ENCODE measurements at regions not wholly inside any gene's neighbourhood (a gene's known extent, or its start where the extent isn't known, plus 50 kb on each side); places are given as distances from the start of the nearest gene placed in this dataset.

GRCh38 chrX:57752866-57753265 is 72.8 kb upstream of the NLRP2B start:
- 52% methylated on average over 2 of the region's 2 CpGs for WGBS (ENCODE audit: insufficient coverage)
- no peak for DNase-seq
- peaks cover 0 to 4% (median 0%) of the 10 kb centered on the region in 5 experiments for H3K9me3 ChIP-seq (ENCODE audit: control extremely low read depth in 1 of 5, control insufficient read depth in 4 of 5, insufficient read depth in 2 of 5, low read depth in 1 of 5, low read length in 4 of 5)
- H3K36me3 ChIP-seq (ENCODE audit: control insufficient read depth in 4 of 4, insufficient read depth in 4 of 4, low read length in 3 of 4) = no peaks in the 10 kb centered on the region
- ChIA-PET POLR2A (no interaction called here), CTCF (no interaction called here)
- no peaks in the 10 kb centered on the region for H3K27me3 ChIP-seq (replicated peaks in 2 of 5; ENCODE audit: control insufficient read depth in 4 of 5, insufficient read depth in 5 of 5, low read length in 4 of 5)
- no peak overlapping the region for H3K4me3 ChIP-seq (ENCODE audit: control insufficient read depth in 1 of 7, extremely low read depth in 1 of 7, insufficient read depth in 4 of 7, low read depth in 2 of 7, low read length in 6 of 7)
- no peaks in the 10 kb centered on the region for H3K4me1 ChIP-seq (ENCODE audit: control extremely low read depth in 1 of 4, control insufficient read depth in 4 of 4, insufficient read depth in 4 of 4, low read length in 3 of 4)
- H3K27ac ChIP-seq (ENCODE audit: insufficient read depth in 1 of 2, low read depth in 1 of 2, low read length in 2 of 2, poor library complexity in 1 of 2, severe bottlenecking in 2 of 2) = no peak overlapping the region

- POLR2A ChIA-PET = no interaction called here
- DNase-seq = no peak
These were observed 61.0 kb upstream of the NLRP2B start for GRCh38 chrX:57741107-57741506.

GRCh38 chrX:57737881-57738280 is 57.8 kb upstream of the NLRP2B start:
- no peak for DNase-seq
- no peak overlapping the region for H3K4me3 ChIP-seq (ENCODE audit: control insufficient read depth in 1 of 7, extremely low read depth in 1 of 7, insufficient read depth in 4 of 7, low read depth in 2 of 7, low read length in 6 of 7)
- H3K27me3 ChIP-seq (replicated peaks in 2 of 5; ENCODE audit: control insufficient read depth in 4 of 5, insufficient read depth in 5 of 5, low read length in 4 of 5) = peaks cover 0 to 3% (median 0%) of the 10 kb centered on the region in 5 experiments
- H3K27ac ChIP-seq (ENCODE audit: insufficient read depth in 1 of 2, low read depth in 1 of 2, low read length in 2 of 2, poor library complexity in 1 of 2, severe bottlenecking in 2 of 2) = no peak overlapping the region
- H3K9me3 ChIP-seq (ENCODE audit: control extremely low read depth in 1 of 5, control insufficient read depth in 4 of 5, insufficient read depth in 2 of 5, low read depth in 1 of 5, low read length in 4 of 5) = no peaks in the 10 kb centered on the region
- H3K36me3 ChIP-seq (ENCODE audit: control insufficient read depth in 4 of 4, insufficient read depth in 4 of 4, low read length in 3 of 4) = no peaks in the 10 kb centered on the region
- CTCF ChIA-PET = no interaction called here
- POLR2A ChIA-PET = no interaction called here
- H3K4me1 ChIP-seq (ENCODE audit: control extremely low read depth in 1 of 4, control insufficient read depth in 4 of 4, insufficient read depth in 4 of 4, low read length in 3 of 4) = no peaks in the 10 kb centered on the region

More at GRCh38 chrX:57741107-57741506, 61.0 kb upstream of the NLRP2B start:
- Histone ChIP-seq H3K9me3 (ENCODE audit: control extremely low read depth in 1 of 5, control insufficient read depth in 4 of 5, insufficient read depth in 2 of 5, low read depth in 1 of 5, low read length in 4 of 5) (peaks cover 0 to 4% (median 0%) of the 10 kb centered on the region in 5 experiments), H3K27me3 (replicated peaks in 2 of 5; ENCODE audit: control insufficient read depth in 4 of 5, insufficient read depth in 5 of 5, low read length in 4 of 5) (peaks cover 0 to 3% (median 0%) of the 10 kb centered on the region in 5 experiments), H3K27ac (ENCODE audit: insufficient read depth in 1 of 2, low read depth in 1 of 2, low read length in 2 of 2, poor library complexity in 1 of 2, severe bottlenecking in 2 of 2) (no peak overlapping the region), H3K36me3 (ENCODE audit: control insufficient read depth in 4 of 4, insufficient read depth in 4 of 4, low read length in 3 of 4) (no peaks in the 10 kb centered on the region), H3K4me1 (ENCODE audit: control extremely low read depth in 1 of 4, control insufficient read depth in 4 of 4, insufficient read depth in 4 of 4, low read length in 3 of 4) (no peaks in the 10 kb centered on the region), H3K4me3 (ENCODE audit: control insufficient read depth in 1 of 7, extremely low read depth in 1 of 7, insufficient read depth in 4 of 7, low read depth in 2 of 7, low read length in 6 of 7) (no peak overlapping the region)
- CTCF ChIA-PET = no interaction called here
- 64% methylated on average over 1 of the region's 2 CpGs for WGBS (ENCODE audit: insufficient coverage)
